Ishikawa (cell line): ENCODE measurements at regions not wholly inside any gene's neighbourhood (a gene's known extent, or its start where the extent isn't known, plus 50 kb on each side); places are given as distances from the start of the nearest gene placed in this dataset.

Source experiments
- CEBPB ChIP-seq: IDR thresholded peaks from 2 replicates; pipeline ENCODE4 v1.6.1; 2012
- CREB1 ChIP-seq: IDR thresholded peaks from 2 replicates; pipeline ENCODE4 v1.6.1; 2012; ENCODE audit warnings: low read depth
- EP300 ChIP-seq: IDR thresholded peaks from 2 replicates; pipeline ENCODE4 v1.6.1; 2012; ENCODE audit warnings: borderline replicate concordance
- FOXM1 ChIP-seq: IDR thresholded peaks from 2 replicates; pipeline ENCODE4 v1.6.1; 2012; ENCODE audit warnings: low read depth, borderline replicate concordance
- MAX ChIP-seq: IDR thresholded peaks from 2 replicates; pipeline ENCODE4 v1.6.1; 2012
- REST ChIP-seq: IDR thresholded peaks from 2 replicates; pipeline ENCODE4 v1.6.1; 2012; ENCODE audit warnings: low read depth, mild to moderate bottlenecking
- TCF12 ChIP-seq: IDR thresholded peaks from 2 replicates; pipeline ENCODE4 v1.6.1; 2012; ENCODE audit warnings: low read depth
- ZBTB7A ChIP-seq: IDR thresholded peaks from 2 replicates; pipeline ENCODE4 v1.6.1; 2012; ENCODE audit warnings: low read depth

GRCh38 chr1:182251561-182251960 lies 140.0 kb downstream of the GLUL start:
- TF ChIP-seq EP300 (no peak), REST (no peak), TCF12 (no peak), FOXM1 (no peak), CREB1 (no peak), CEBPB (no peak), MAX (no peak), ZBTB7A (no peak)
